ENCODE measurements at regions not wholly inside any gene's neighbourhood (a gene's known extent, or its start where the extent isn't known, plus 50 kb on each side); places are given as distances from the start of the nearest gene placed in this dataset.
"Not testable (repeated sequence)": the region's sequence is repeated elsewhere in the genome, so short reads cannot be mapped to it uniquely, and the experiment has no call there.

- no peak for DNase-seq
Measured at GRCh38 chr4:101415962-101416361, 68.6 kb upstream of the PPP3CA start.

- DNase-seq = no peak
Measured at GRCh38 chr4:101414496-101414895, 67.2 kb upstream of the PPP3CA start.

GRCh38 chr4:101411926-101412325, 64.6 kb upstream of the PPP3CA start:
- no peak for DNase-seq

DNA sequence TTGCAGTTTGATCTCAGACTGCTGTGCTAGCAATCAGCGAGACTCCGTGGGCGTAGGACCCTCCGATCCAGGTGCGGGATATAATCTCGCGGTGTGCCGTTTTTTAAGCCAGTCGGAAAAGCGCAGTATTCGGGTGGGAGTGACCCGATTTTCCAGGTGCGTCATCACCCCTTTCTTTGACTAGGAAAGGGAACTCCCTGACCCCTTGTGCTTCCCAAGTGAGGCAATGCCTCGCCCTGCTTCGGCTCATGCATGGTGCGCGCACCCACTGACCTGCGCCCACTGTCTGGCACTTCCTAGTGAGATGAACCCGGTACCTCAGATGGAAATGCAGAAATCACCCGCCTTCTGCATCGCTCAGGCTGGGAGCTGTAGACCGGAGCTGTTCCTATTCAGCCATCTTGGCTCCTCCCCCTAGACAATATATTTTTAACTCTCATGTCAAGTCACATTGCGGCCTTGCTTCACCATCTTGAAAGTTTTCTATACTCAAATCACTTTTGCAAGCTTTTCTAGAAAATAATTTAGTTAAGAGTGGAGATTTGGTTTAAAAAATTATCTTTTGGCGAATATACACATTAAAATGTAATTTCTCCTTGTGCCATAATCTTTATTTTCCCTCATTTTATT, 64.1 kb upstream of the PPP3CA start:
- not testable (repeated sequence) for DNase-seq

DNA sequence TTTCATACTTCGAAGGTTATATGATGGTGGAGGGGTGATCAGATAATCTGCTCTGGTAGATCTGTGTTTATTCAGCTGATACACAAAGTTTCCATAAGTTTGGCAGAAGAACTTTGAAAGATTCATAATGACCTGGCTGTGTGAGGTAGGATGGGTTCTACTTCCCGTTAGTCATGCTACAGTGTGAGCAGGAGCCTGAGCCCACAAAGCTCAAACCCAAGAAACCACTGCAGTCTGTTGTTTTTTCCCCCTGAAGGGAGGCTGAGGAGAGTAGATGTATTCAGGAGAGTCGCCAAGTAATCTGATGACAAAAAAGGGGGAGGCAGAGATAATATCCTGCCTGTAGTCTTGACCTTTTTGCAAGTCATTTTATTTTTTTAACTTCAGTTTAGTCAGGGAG, 52.8 kb upstream of the PPP3CA start:
- no peak for DNase-seq

DNA sequence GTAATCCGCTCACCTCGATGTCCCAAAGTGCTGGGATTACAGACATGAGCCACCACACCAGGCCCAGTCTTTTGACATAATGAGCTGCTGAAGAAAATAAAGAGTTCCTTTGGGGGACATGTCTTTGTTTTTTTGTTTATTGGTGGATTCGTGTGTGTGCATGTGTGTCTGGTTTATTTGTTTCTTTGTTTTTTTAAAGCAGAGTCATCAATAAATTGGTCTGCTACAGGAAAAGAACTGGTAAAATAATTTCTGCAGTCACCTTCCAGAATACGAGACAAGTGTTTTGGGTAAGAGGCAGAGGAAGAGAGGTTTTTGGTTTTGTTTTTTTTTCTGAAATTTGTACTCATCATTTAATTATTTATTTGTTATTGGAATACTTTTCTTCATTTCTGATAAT, 51.5 kb upstream of the PPP3CA start:
- no peak for DNase-seq
